ENCODE measurements at regions not wholly inside any gene's neighbourhood (a gene's known extent, or its start where the extent isn't known, plus 50 kb on each side); places are given as distances from the start of the nearest gene placed in this dataset.

DNA sequence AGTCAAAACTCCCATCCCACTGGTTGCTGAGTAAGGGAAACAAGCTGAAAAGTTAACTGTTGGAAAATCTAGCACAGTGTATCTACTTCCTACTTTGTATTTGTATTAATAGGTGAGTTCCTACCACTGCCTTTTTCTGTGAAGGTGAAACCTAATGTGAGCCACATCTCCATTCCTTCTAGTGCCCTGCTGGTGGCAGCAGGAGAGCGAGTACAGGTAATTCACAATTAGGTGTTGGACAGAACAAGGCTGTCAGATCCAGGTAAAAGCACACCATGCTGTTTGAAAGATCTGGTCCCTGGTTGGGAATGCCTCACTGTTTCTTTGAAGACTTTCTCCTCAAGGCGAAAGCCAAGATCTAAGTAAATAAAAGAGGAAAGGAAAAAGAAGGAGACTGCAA is 528.4 kb downstream of the PKHD1 start:
- no peak for TF ChIP-seq CTCF (conservative IDR thresholded peaks at IDR 0.05; ENCODE audit: low read depth, low read length)
- no peaks in the 10 kb centered on the region for H3K27me3 ChIP-seq (ENCODE audit: insufficient read depth, low read depth)
- H3K79me2 ChIP-seq (ENCODE audit: insufficient read depth, low read depth): no peaks in the 10 kb centered on the region
- H3K27ac ChIP-seq: no peak overlapping the region
- H4K20me1 ChIP-seq (ENCODE audit: insufficient read depth): no peaks in the 10 kb centered on the region
- no peak overlapping the region for H3K9ac ChIP-seq
- peaks cover 8% of the 10 kb centered on the region for H3K4me1 ChIP-seq (ENCODE audit: low read depth, poor library complexity, severe bottlenecking)
- no peaks in the 10 kb centered on the region for H3K36me3 ChIP-seq (ENCODE audit: insufficient read depth)
- no peak overlapping the region for H3K4me2 ChIP-seq
- no peak overlapping the region for H2AFZ ChIP-seq (ENCODE audit: low read depth)
- no peak overlapping the region for H3K4me3 ChIP-seq (IDR thresholded peaks at IDR 0.05; ENCODE audit: insufficient read depth, low read depth, low read length)

- Histone ChIP-seq H3K27me3 (ENCODE audit: insufficient read depth, low read depth) (no peaks in the 10 kb centered on the region), H4K20me1 (ENCODE audit: insufficient read depth) (no peaks in the 10 kb centered on the region), H3K4me1 (ENCODE audit: low read depth, poor library complexity, severe bottlenecking) (peaks cover 8% of the 10 kb centered on the region), H3K4me3 (IDR thresholded peaks at IDR 0.05; ENCODE audit: insufficient read depth, low read depth, low read length) (no peak overlapping the region), H3K4me2 (no peak overlapping the region; the same call in 1 of the 2 replicates), H3K79me2 (ENCODE audit: insufficient read depth, low read depth) (no peaks in the 10 kb centered on the region), H3K36me3 (ENCODE audit: insufficient read depth) (no peaks in the 10 kb centered on the region), H2AFZ (ENCODE audit: low read depth) (no peak overlapping the region), H3K9ac (no peak overlapping the region), H3K27ac (no peak overlapping the region)
- TF ChIP-seq CTCF (conservative IDR thresholded peaks at IDR 0.05; ENCODE audit: low read depth, low read length): no peak
These were observed 525.2 kb downstream of the PKHD1 start for GRCh38 chr6:51562198-51562597.
